Ovary (tissue), 3 donors: ENCODE measurements at regions not wholly inside any gene's neighbourhood (a gene's known extent, or its start where the extent isn't known, plus 50 kb on each side); places are given as distances from the start of the nearest gene placed in this dataset.

Experiments
- CTCF ChIP-seq, 3 donors: fragments of 450-650 bp in 2 of 3; fragments of 200-600 bp in 1 of 3; IDR thresholded peaks; one replicate each; pipeline versions ENCODE4 v1.5.1 to v1.8.0; 2016 to 2022; ENCODE audit warnings: antibody characterized with exemption in 3 of 3, mild to moderate bottlenecking in 1 of 3
- EP300 ChIP-seq: sonication (generic); formaldehyde crosslinking; IDR thresholded peaks from one replicate; pipeline ENCODE4 v1.6.1; 2017; ENCODE audit warnings: antibody characterized with exemption
- POLR2A ChIP-seq: fragments of 450-650 bp; IDR thresholded peaks from one replicate; pipeline ENCODE4 v1.6.1; 2017; ENCODE audit warnings: antibody characterized with exemption, mild to moderate bottlenecking, moderate library complexity
- donor health status: DM: no; HTN: no; CAD: no.

- TF ChIP-seq CTCF (IDR thresholded peaks at IDR 0.05) (no peak), POLR2A (no peak), EP300 (no peak)
These were observed 401.8 kb downstream of the SAMD5 start for GRCh38 chr6:147910281-147910680.
